ENCODE measurements at regions not wholly inside any gene's neighbourhood (a gene's known extent, or its start where the extent isn't known, plus 50 kb on each side); places are given as distances from the start of the nearest gene placed in this dataset.

GRCh38 chr1:199756066-199756465 is 271.4 kb upstream of the NR5A2 start:
- peaks cover 2 to 16% (median 12%) of the 10 kb centered on the region in 5 donors for H3K27me3 Mint-ChIP-seq
- DNase-seq (no peak), ATAC-seq (no peak)
- POLR2A ChIA-PET: no interaction called here
- H3K9me3 Mint-ChIP-seq: no peaks in the 10 kb centered on the region
- no peak overlapping the region for H3K4me3 Mint-ChIP-seq
- no peaks in the 10 kb centered on the region for H3K4me1 Mint-ChIP-seq
- H3K27ac Mint-ChIP-seq: no peak overlapping the region
- no peaks in the 10 kb centered on the region for H3K36me3 Mint-ChIP-seq

- no peak for DNase-seq
- peaks cover 0 to 1% (median 0%) of the 10 kb centered on the region in 9 donors for H3K9me3 Mint-ChIP-seq
- H3K27ac Mint-ChIP-seq: no peak overlapping the region
- no peak overlapping the region for H3K4me3 Mint-ChIP-seq
- no peaks in the 10 kb centered on the region for H3K4me1 Mint-ChIP-seq
- ATAC-seq: no peak
- POLR2A ChIA-PET: no interaction called here
- peaks cover 2 to 16% (median 12%) of the 10 kb centered on the region in 5 donors for H3K27me3 Mint-ChIP-seq
- no peaks in the 10 kb centered on the region for H3K36me3 Mint-ChIP-seq
Observed at GRCh38 chr1:199758626-199759255, 268.8 kb upstream of the NR5A2 start.

GRCh38 chr1:199759268-199759730 is 268.2 kb upstream of the NR5A2 start:
- Mint-ChIP-seq H3K4me1 (no peaks in the 10 kb centered on the region), H3K36me3 (no peaks in the 10 kb centered on the region), H3K27ac (no peak overlapping the region), H3K27me3 (peaks cover 2 to 18% (median 12%) of the 10 kb centered on the region in 5 donors), H3K9me3 (peaks cover 0 to 1% (median 0%) of the 10 kb centered on the region in 9 donors), H3K4me3 (no peak overlapping the region)
- no peak for ATAC-seq
- POLR2A ChIA-PET: no interaction called here
- DNase-seq: no peak

- ATAC-seq (no peak), DNase-seq (no peak)
- Mint-ChIP-seq H3K27me3 (peaks cover 2 to 12% (median 9%) of the 10 kb centered on the region in 5 donors), H3K36me3 (peaks cover 0 to 8% (median 0%) of the 10 kb centered on the region in 3 donors), H3K9me3 (peaks cover 6 to 25% (median 13%) of the 10 kb centered on the region in 9 donors), H3K4me3 (no peak overlapping the region), H3K27ac (no peak overlapping the region), H3K4me1 (no peaks in the 10 kb centered on the region)
- POLR2A ChIA-PET: no interaction called here
Observed at GRCh38 chr1:199762572-199762971, 264.9 kb upstream of the NR5A2 start.

- POLR2A ChIA-PET: no interaction called here
- DNase-seq (no peak), ATAC-seq (no peak)
- peaks cover 0 to 8% (median 5%) of the 10 kb centered on the region in 5 donors for H3K27me3 Mint-ChIP-seq
- peaks cover 0 to 8% (median 0%) of the 10 kb centered on the region in 3 donors for H3K36me3 Mint-ChIP-seq
- no peaks in the 10 kb centered on the region for H3K4me1 Mint-ChIP-seq
- peaks cover 6 to 33% (median 13%) of the 10 kb centered on the region in 9 donors for H3K9me3 Mint-ChIP-seq
- no peak overlapping the region for H3K4me3 Mint-ChIP-seq
- no peak overlapping the region for H3K27ac Mint-ChIP-seq
Observed at GRCh38 chr1:199766218-199766792, 261.2 kb upstream of the NR5A2 start.

- no peak for DNase-seq
- POLR2A ChIA-PET: no interaction called here
- H3K27me3 Mint-ChIP-seq: peaks cover 0 to 16% (median 8%) of the 10 kb centered on the region in 5 donors
- H3K4me1 Mint-ChIP-seq: no peaks in the 10 kb centered on the region
- H3K36me3 Mint-ChIP-seq: peaks cover 0 to 8% (median 0%) of the 10 kb centered on the region in 3 donors
- ATAC-seq: no peak
- peaks cover 6 to 33% (median 13%) of the 10 kb centered on the region in 9 donors for H3K9me3 Mint-ChIP-seq
- H3K27ac Mint-ChIP-seq: no peak overlapping the region
- H3K4me3 Mint-ChIP-seq: no peak overlapping the region
Observed at GRCh38 chr1:199767700-199768099, 259.8 kb upstream of the NR5A2 start.

- no peak for ATAC-seq
- Mint-ChIP-seq H3K36me3 (no peaks in the 10 kb centered on the region), H3K4me3 (no peak overlapping the region), H3K27me3 (peaks cover 5 to 35% (median 14%) of the 10 kb centered on the region in 5 donors), H3K9me3 (no peaks in the 10 kb centered on the region), H3K4me1 (no peaks in the 10 kb centered on the region), H3K27ac (no peak overlapping the region)
- POLR2A ChIA-PET: no interaction called here
- no peak for DNase-seq
Observed at GRCh38 chr1:199774433-199775089, 252.9 kb upstream of the NR5A2 start.

- Mint-ChIP-seq H3K27ac (no peak overlapping the region), H3K4me3 (no peak overlapping the region), H3K36me3 (no peaks in the 10 kb centered on the region), H3K4me1 (no peaks in the 10 kb centered on the region), H3K9me3 (no peaks in the 10 kb centered on the region), H3K27me3 (peaks cover 5 to 27% (median 14%) of the 10 kb centered on the region in 5 donors)
- POLR2A ChIA-PET: no interaction called here
- no peak for ATAC-seq
- no peak for DNase-seq
Observed at GRCh38 chr1:199776768-199777497, 250.6 kb upstream of the NR5A2 start.

- DNase-seq: no peak
- H3K4me3 Mint-ChIP-seq: no peak overlapping the region
- ATAC-seq: no peak
Observed at GRCh38 chr1:199778324-199778955, 249.1 kb upstream of the NR5A2 start.

GRCh38 chr1:199780091-199780490 is 247.4 kb upstream of the NR5A2 start:
- Mint-ChIP-seq H3K9me3 (no peaks in the 10 kb centered on the region), H3K4me1 (peaks cover 0 to 7% (median 0%) of the 10 kb centered on the region in 4 donors), H3K36me3 (no peaks in the 10 kb centered on the region), H3K4me3 (no peak overlapping the region), H3K27ac (no peak overlapping the region), H3K27me3 (peaks cover 0 to 8% (median 2%) of the 10 kb centered on the region in 5 donors)
- POLR2A ChIA-PET: no interaction called here
- no peak for DNase-seq
- ATAC-seq: no peak

More at GRCh38 chr1:199778324-199778955, 249.1 kb upstream of the NR5A2 start:
- Mint-ChIP-seq H3K36me3 (no peaks in the 10 kb centered on the region), H3K27ac (no peak overlapping the region), H3K4me1 (peaks cover 0 to under 1% (median 0%) of the 10 kb centered on the region in 4 donors), H3K27me3 (peaks cover 4 to 16% (median 8%) of the 10 kb centered on the region in 5 donors), H3K9me3 (no peaks in the 10 kb centered on the region)
- POLR2A ChIA-PET: no interaction called here

- H3K36me3 Mint-ChIP-seq: no peaks in the 10 kb centered on the region
- H3K27me3 Mint-ChIP-seq: peaks cover 0 to 8% (median 2%) of the 10 kb centered on the region in 5 donors
- ATAC-seq (no peak), DNase-seq (no peak)
- peaks cover 0 to 7% (median 0%) of the 10 kb centered on the region in 4 donors for H3K4me1 Mint-ChIP-seq
- H3K27ac Mint-ChIP-seq: no peak overlapping the region
- POLR2A ChIA-PET: no interaction called here
- no peaks in the 10 kb centered on the region for H3K9me3 Mint-ChIP-seq
- H3K4me3 Mint-ChIP-seq: no peak overlapping the region
Observed at GRCh38 chr1:199780948-199781670, 246.4 kb upstream of the NR5A2 start.
